Tibial nerve (tissue), 4 donors: ENCODE measurements at regions not wholly inside any gene's neighbourhood (a gene's known extent, or its start where the extent isn't known, plus 50 kb on each side); places are given as distances from the start of the nearest gene placed in this dataset.

ENCODE experiments used
- EP300 ChIP-seq, 2 donors: sonication (generic); formaldehyde crosslinking; IDR thresholded peaks; one replicate each; pipeline ENCODE4 v1.6.1; 2017; ENCODE audit warnings: antibody characterized with exemption in 2 of 2, mild to moderate bottlenecking in 1 of 2
- TF ChIP-seq, protein P1 (sequence below), 5 experiments: fragments of 200-600 bp in 3 of 5; fragments of 450-650 bp in 2 of 5; sonication (generic) in 3 of 5; IDR thresholded peaks; one replicate each; pipeline ENCODE4 v1.5.1; 2016 to 2019; ENCODE audit warnings: antibody characterized with exemption in 5 of 5, mild to moderate bottlenecking in 3 of 5, moderate library complexity in 2 of 5

- no peak for TF ChIP-seq EP300 (IDR thresholded peaks at IDR 0.05)
- TF ChIP-seq, protein P1, sequence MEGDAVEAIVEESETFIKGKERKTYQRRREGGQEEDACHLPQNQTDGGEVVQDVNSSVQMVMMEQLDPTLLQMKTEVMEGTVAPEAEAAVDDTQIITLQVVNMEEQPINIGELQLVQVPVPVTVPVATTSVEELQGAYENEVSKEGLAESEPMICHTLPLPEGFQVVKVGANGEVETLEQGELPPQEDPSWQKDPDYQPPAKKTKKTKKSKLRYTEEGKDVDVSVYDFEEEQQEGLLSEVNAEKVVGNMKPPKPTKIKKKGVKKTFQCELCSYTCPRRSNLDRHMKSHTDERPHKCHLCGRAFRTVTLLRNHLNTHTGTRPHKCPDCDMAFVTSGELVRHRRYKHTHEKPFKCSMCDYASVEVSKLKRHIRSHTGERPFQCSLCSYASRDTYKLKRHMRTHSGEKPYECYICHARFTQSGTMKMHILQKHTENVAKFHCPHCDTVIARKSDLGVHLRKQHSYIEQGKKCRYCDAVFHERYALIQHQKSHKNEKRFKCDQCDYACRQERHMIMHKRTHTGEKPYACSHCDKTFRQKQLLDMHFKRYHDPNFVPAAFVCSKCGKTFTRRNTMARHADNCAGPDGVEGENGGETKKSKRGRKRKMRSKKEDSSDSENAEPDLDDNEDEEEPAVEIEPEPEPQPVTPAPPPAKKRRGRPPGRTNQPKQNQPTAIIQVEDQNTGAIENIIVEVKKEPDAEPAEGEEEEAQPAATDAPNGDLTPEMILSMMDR (IDR thresholded peaks at IDR 0.05) = no peak
Measured at GRCh38 chr14:34122081-34122480, 171.2 kb upstream of the EGLN3 start.
